K562 (cell line): ENCODE measurements at regions not wholly inside any gene's neighbourhood (a gene's known extent, or its start where the extent isn't known, plus 50 kb on each side); places are given as distances from the start of the nearest gene placed in this dataset.

Source experiments
- BACH1 ChIP-seq: fragments of 200-800 bp; sonication (Bioruptor generic); IDR thresholded peaks from 2 replicates; pipeline ENCODE4 v1.6.1; 2016; ENCODE audit warnings: missing genetic modification characterization, missing compliant biosample characterization
- CHD4 ChIP-seq: fragments of 200-600 bp; sonication (generic); IDR thresholded peaks from 3 replicates; pipeline ENCODE4 v1.6.1; 2012; ENCODE audit warnings: low read depth, mild to moderate bottlenecking, mixed read lengths, low read length, inconsistent platforms; ENCODE audit not compliant: insufficient read depth, insufficient replicate concordance, poor library complexity, severe bottlenecking
- CREB1 ChIP-seq, 2 experiments: sonication (generic) in 1 of 2; formaldehyde crosslinking in 1 of 2; IDR thresholded peaks; 2 replicates each; pipeline versions ENCODE4 v1.6.1 to v1.8.0; 2012 to 2022; ENCODE audit warnings: inconsistent platforms in 1 of 2, mild to moderate bottlenecking in 1 of 2, missing genetic modification reagents in 1 of 2, moderate library complexity in 1 of 2
- CXXC5 ChIP-seq: fragments of 250-450 bp; sonication (Bioruptor Pico); IDR thresholded peaks from 2 replicates; pipeline ENCODE4 v1.8.0; 2022; ENCODE audit warnings: inconsistent platforms, mild to moderate bottlenecking, moderate library complexity
- HNRNPH1 ChIP-seq: fragments of 200-400 bp; formaldehyde crosslinking; optimal IDR thresholded peaks from 2 replicates; pipeline ENCODE3; 2017; ENCODE audit warnings: low read depth, mild to moderate bottlenecking, low read length, moderate library complexity
- JUNB ChIP-seq: fragments of 450-650 bp; formaldehyde crosslinking; conservative IDR thresholded peaks from 2 replicates; pipeline ENCODE4 v1.4.0; 2020; ENCODE audit warnings: mild to moderate bottlenecking
- KDM1A ChIP-seq, 2 experiments: fragments of 450-650 bp; IDR thresholded peaks; 2 replicates each; pipeline ENCODE4 v1.6.1; 2016; ENCODE audit warnings: mild to moderate bottlenecking in 2 of 2
- MAFK ChIP-seq: IDR thresholded peaks from 2 replicates; pipeline ENCODE4 v1.6.1; 2011; ENCODE audit warnings: low read length, improper control_type of control experiment
- NFE2 ChIP-seq: IDR thresholded peaks from 2 replicates; pipeline ENCODE4 v1.6.1; 2014; ENCODE audit warnings: antibody characterized with exemption, low read depth
- NR4A1 ChIP-seq, 2 experiments: fragments of 250-450 bp in 1 of 2; fragments of 450-650 bp in 1 of 2; sonication (Bioruptor Pico) in 1 of 2; IDR thresholded peaks; 2 replicates each; pipeline versions ENCODE4 v1.4.0 to v1.6.1; 2016 to 2020; ENCODE audit warnings: mild to moderate bottlenecking in 2 of 2, missing compliant biosample characterization in 1 of 2, missing genetic modification characterization in 1 of 2, moderate library complexity in 1 of 2
- SMAD4 ChIP-seq: fragments of 250-450 bp; sonication (Bioruptor Pico); conservative IDR thresholded peaks from 2 replicates; pipeline ENCODE4 v1.8.0; 2021; ENCODE audit warnings: inconsistent platforms, mild to moderate bottlenecking, moderate library complexity
- TAF15 ChIP-seq: fragments of 200-400 bp; formaldehyde crosslinking; IDR thresholded peaks from 2 replicates; pipeline ENCODE4 v1.6.1; 2017; ENCODE audit warnings: mild to moderate bottlenecking, low read depth, low read length, moderate library complexity
- TEAD2 ChIP-seq: fragments of 450-650 bp; IDR thresholded peaks from 2 replicates; pipeline ENCODE4 v1.6.1; 2016; ENCODE audit warnings: missing genetic modification characterization, control low read depth, missing compliant biosample characterization
- TGIF2 ChIP-seq: sonication (generic); formaldehyde crosslinking; IDR thresholded peaks from 2 replicates; pipeline ENCODE4 v1.8.1; 2022; ENCODE audit warnings: mild to moderate bottlenecking, missing genetic modification reagents, moderate library complexity
- ZBED1 ChIP-seq: IDR thresholded peaks from 2 replicates; pipeline ENCODE4 v1.6.1; 2014
- ZNF134 ChIP-seq: fragments of 250-450 bp; sonication (Bioruptor Pico); conservative IDR thresholded peaks from 2 replicates; pipeline ENCODE4 v1.4.0; 2020
- ZNF384 ChIP-seq: IDR thresholded peaks from 2 replicates; pipeline ENCODE4 v1.6.1; 2012; ENCODE audit warnings: low read depth, low read length, improper control_type of control experiment
- ZNF764 ChIP-seq: fragments of 250-450 bp; sonication (Bioruptor Pico); IDR thresholded peaks from 2 replicates; pipeline ENCODE4 v1.4.0; 2020; ENCODE audit warnings: low read depth, mild to moderate bottlenecking, moderate library complexity
- TF ChIP-seq, protein P1 (sequence below): fragments of 450-650 bp; IDR thresholded peaks from 2 replicates; pipeline ENCODE4 v1.6.1; 2017; ENCODE audit warnings: antibody characterized with exemption
- TF ChIP-seq, protein P2 (sequence below), 2 experiments: IDR thresholded peaks; 2 replicates each; pipeline ENCODE4 v1.6.1; 2012; ENCODE audit warnings: improper control_type of control experiment in 2 of 2, low read depth in 2 of 2, low read length in 2 of 2, borderline replicate concordance in 1 of 2
- TF ChIP-seq, protein P3 (sequence below): fragments of 250-450 bp; sonication (Bioruptor Pico); IDR thresholded peaks from 2 replicates; pipeline ENCODE4 v1.4.0; 2020; ENCODE audit warnings: borderline replicate concordance
- TF ChIP-seq, protein P4 (sequence below): sonication (generic); formaldehyde crosslinking; IDR thresholded peaks from 2 replicates; pipeline ENCODE4 v1.4.0; 2020; ENCODE audit warnings: mild to moderate bottlenecking, missing genetic modification reagents

DNA sequence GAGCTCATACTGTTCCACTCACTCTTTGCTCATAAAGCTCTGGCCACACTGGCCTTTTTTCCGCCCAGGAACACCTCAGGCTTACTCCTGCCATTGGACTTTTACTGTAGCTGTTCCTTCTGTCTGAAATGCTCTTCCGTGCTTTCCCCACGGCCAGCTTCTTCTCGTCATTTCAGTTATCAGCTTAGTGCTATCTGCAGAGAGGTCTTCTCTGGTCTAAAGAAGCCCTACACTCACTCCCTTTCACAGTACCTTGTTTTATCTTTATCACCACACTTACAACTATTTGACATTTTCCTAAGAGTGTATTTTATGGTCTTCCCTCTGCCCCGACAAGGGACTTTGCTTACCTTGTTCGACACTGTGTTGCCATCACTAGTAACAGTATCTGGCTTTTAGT lies 388.1 kb upstream of the SPRED2 start (continued):
- TF ChIP-seq, protein P1, sequence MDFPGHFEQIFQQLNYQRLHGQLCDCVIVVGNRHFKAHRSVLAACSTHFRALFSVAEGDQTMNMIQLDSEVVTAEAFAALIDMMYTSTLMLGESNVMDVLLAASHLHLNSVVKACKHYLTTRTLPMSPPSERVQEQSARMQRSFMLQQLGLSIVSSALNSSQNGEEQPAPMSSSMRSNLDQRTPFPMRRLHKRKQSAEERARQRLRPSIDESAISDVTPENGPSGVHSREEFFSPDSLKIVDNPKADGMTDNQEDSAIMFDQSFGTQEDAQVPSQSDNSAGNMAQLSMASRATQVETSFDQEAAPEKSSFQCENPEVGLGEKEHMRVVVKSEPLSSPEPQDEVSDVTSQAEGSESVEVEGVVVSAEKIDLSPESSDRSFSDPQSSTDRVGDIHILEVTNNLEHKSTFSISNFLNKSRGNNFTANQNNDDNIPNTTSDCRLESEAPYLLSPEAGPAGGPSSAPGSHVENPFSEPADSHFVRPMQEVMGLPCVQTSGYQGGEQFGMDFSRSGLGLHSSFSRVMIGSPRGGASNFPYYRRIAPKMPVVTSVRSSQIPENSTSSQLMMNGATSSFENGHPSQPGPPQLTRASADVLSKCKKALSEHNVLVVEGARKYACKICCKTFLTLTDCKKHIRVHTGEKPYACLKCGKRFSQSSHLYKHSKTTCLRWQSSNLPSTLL: no peak
- TF ChIP-seq, protein P2, sequence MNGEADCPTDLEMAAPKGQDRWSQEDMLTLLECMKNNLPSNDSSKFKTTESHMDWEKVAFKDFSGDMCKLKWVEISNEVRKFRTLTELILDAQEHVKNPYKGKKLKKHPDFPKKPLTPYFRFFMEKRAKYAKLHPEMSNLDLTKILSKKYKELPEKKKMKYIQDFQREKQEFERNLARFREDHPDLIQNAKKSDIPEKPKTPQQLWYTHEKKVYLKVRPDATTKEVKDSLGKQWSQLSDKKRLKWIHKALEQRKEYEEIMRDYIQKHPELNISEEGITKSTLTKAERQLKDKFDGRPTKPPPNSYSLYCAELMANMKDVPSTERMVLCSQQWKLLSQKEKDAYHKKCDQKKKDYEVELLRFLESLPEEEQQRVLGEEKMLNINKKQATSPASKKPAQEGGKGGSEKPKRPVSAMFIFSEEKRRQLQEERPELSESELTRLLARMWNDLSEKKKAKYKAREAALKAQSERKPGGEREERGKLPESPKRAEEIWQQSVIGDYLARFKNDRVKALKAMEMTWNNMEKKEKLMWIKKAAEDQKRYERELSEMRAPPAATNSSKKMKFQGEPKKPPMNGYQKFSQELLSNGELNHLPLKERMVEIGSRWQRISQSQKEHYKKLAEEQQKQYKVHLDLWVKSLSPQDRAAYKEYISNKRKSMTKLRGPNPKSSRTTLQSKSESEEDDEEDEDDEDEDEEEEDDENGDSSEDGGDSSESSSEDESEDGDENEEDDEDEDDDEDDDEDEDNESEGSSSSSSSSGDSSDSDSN (IDR thresholded peaks at IDR 0.05; ENCODE audit: borderline replicate concordance in 1 of 2, low read depth in 2 of 2, low read length in 2 of 2): no peak
- TF ChIP-seq TEAD2 (tag): no peak
- TF ChIP-seq ZNF384: no peak
- no peak for TF ChIP-seq MAFK
- TF ChIP-seq SMAD4 (CRISPR knock-in tag): peak; percentile 44
- no peak for TF ChIP-seq TGIF2 (CRISPR knock-in tag)
- TF ChIP-seq ZNF134 (CRISPR knock-in tag): no peak
- peak; percentile 49; the same call in 1 of the 2 replicates for TF ChIP-seq NFE2
- peak; percentile 52 to 68 for TF ChIP-seq KDM1A (IDR thresholded peaks at IDR 0.05)
- TF ChIP-seq, protein P3, sequence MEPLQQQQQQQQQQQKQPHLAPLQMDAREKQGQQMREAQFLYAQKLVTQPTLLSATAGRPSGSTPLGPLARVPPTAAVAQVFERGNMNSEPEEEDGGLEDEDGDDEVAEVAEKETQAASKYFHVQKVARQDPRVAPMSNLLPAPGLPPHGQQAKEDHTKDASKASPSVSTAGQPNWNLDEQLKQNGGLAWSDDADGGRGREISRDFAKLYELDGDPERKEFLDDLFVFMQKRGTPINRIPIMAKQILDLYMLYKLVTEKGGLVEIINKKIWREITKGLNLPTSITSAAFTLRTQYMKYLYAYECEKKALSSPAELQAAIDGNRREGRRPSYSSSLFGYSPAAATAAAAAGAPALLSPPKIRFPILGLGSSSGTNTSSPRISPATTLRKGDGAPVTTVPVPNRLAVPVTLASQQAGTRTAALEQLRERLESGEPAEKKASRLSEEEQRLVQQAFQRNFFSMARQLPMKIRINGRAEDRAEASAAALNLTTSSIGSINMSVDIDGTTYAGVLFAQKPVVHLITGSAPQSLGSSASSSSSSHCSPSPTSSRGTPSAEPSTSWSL (CRISPR knock-in tag): no peak
- no peak for TF ChIP-seq HNRNPH1
- TF ChIP-seq TAF15: no peak
- no peak for TF ChIP-seq CHD4
- TF ChIP-seq ZBED1: no peak
- TF ChIP-seq JUNB (CRISPR knock-in tag): no peak
- peak; percentile 51 for TF ChIP-seq CXXC5
- no peak for TF ChIP-seq ZNF764 (CRISPR knock-in tag)
- peak; percentile 24; the same call in 1 of the 2 replicates for TF ChIP-seq CREB1 (IDR thresholded peaks at IDR 0.05)
- TF ChIP-seq CREB1 (CRISPR knock-in tag; IDR thresholded peaks at IDR 0.05): no peak
- TF ChIP-seq, protein P4, sequence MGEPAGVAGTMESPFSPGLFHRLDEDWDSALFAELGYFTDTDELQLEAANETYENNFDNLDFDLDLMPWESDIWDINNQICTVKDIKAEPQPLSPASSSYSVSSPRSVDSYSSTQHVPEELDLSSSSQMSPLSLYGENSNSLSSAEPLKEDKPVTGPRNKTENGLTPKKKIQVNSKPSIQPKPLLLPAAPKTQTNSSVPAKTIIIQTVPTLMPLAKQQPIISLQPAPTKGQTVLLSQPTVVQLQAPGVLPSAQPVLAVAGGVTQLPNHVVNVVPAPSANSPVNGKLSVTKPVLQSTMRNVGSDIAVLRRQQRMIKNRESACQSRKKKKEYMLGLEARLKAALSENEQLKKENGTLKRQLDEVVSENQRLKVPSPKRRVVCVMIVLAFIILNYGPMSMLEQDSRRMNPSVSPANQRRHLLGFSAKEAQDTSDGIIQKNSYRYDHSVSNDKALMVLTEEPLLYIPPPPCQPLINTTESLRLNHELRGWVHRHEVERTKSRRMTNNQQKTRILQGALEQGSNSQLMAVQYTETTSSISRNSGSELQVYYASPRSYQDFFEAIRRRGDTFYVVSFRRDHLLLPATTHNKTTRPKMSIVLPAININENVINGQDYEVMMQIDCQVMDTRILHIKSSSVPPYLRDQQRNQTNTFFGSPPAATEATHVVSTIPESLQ (CRISPR knock-in tag): no peak
- no peak for TF ChIP-seq BACH1 (tag)
- TF ChIP-seq NR4A1 (CRISPR knock-in tag; IDR thresholded peaks at IDR 0.05): no peak
- no peak for TF ChIP-seq NR4A1 (tag; IDR thresholded peaks at IDR 0.05)
